NCI-H1105 (cell line): ENCODE measurements at regions not wholly inside any gene's neighbourhood (a gene's known extent, or its start where the extent isn't known, plus 50 kb on each side); places are given as distances from the start of the nearest gene placed in this dataset.
"Not testable (repeated sequence)": the region's sequence is repeated elsewhere in the genome, so short reads cannot be mapped to it uniquely, and the experiment has no call there.

Experiments
- DNase-seq: peaks from one replicate; lab custom pipeline; 2025; lab: John Stamatoyannopoulos, UW

DNA sequence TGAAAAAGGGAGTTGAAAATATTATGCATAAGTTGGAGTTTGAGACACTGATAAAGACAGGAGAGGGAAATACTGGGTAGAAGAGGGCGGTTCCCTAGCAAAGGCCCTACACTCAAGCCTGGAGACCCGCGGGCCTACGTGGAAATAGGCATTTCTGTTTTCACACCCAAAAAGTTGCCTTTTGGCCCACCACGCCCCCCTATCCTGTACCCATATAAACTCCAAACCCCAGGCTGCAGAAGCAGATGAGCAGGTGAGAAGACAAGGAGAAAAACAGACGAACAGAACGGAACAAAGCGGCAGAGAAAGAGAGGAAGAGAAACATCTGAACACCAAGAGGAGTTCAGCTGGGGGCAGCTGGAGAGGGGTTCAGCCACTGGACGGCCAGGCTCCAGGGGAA is 177.9 kb downstream of the GALC start:
- DNase-seq = no peak

DNA sequence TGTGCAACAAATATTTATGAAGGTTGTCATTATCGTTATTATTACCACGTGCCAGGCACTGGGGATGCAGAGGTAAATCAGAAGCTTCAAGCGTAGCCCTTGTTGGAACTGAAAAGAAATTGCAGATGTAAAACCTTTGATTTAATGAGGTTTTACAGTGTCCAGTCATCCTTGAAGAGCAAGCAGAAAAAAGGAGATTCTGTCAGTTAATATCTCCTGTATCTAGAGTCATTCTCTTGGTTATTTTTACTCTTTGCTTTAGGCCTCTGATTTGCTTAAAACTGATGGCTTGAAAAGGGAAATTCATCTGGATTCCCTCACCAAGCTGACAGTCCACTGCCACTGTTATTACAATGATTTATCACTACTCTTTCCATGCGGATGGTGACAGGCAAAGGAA is 179.3 kb downstream of the GALC start:
- DNase-seq = no peak

DNA sequence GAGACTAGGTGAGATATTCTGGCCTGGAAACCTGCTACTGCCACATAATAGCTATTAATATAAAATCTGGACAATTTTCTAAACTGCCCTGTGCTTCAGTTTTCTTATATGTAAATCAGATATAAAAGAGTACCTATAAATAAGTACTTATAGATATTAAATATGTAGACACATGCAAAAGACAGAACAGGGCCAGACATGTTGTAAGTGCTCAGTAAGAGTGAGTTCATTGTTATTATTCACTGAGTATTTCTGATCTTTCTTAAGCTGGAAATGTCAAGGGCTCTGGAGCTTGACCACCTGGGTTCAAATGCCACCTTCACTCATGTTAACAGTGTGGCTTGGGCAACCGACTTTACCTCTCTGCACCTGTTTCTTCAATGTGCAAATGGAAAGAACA is 179.8 kb downstream of the GALC start:
- peak; percentile 45 for DNase-seq

DNA sequence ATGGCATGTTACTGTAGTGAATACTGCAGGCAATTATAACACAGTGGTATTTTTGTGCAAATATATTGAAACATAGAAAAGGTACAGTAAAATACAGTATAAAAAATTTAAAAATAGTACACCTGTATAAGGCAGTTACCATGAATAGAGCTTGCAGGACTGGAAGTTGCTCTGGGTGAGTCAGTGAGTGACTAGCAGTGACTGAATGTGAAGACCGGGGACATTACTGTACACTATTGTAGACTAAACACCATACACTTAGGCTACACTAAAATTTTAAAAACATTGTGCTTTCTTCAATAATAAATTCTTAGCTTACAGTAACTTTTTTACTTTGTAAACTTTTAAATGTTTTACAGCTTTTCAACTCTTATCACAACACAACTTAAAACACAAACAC is 181.7 kb downstream of the GALC start:
- DNase-seq = no peak

DNA sequence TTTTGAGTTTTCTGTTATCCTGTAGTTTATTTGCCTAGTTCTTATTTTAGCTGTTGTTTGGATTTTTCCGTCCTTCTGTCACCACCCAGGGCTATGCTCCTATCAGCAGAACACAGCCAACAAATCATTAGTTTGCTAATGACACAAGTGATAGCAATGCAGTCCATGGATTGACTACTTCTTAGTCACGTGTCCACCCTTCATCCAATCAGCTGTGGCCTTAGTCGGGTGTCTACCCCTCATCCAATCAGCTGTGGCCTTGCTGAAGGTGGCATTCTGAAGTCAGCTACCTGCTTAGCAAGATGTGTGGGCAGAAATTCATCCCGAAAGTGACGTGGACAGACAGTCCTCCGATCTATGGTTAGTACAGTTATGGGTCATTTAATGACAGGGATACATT is 182.3 kb downstream of the GALC start:
- no peak for DNase-seq

DNA sequence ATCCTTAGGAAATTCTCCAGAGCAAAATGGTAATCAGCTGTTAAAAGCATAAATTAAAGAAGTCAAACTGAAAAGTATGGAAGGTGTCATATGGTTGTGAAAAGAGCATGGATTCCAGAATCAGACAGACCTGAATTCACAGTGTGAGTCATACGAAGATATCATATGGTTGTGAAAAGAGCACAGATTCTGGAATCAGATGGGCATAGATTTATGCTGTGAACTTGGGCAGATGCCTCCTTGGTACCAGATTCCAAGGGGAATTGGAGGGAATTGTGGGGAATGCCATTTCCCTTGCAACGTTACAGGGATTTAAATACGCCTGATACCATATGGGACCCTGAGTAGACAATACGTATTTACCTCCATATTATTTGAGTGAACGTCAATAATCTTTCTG is 183.7 kb downstream of the GALC start:
- no peak for DNase-seq

DNA sequence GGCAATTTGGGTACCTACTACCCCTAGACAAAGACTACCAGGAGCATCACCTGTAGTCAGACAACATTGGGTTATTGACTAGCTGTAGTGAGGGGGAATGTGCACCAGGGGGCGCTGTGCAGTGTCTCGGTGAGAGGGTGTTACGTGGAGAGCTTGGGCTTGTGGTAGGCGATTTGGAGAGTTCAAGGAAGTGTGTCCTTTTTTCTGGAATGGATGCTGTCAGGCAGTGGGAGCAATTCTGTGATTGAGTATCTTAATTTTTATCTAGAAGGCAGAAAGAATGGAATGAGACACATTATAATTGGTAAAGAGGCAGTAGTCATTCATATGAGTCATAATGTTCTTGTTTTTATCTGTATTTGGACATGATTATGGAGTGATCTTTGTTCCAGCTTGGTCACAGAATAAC is 187.7 kb downstream of the GALC start:
- DNase-seq = no peak

DNA sequence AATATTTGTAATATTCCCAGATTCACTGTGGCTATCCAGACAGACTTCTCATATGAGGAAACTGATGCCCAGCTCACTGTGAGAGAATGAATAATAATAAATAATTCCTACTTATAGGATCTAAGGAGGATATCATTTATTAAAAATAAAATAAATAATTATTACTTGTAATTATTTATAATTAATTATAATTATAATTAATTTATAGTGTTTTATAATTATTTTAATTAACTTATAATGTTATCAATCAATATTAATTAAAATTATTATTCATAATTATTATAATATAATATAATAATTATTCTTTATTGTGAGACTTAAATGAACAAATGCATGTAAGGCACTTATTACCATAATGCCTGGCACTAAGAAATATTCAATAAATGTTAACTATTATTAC is 192.8 kb downstream of the GALC start:
- no peak for DNase-seq

DNA sequence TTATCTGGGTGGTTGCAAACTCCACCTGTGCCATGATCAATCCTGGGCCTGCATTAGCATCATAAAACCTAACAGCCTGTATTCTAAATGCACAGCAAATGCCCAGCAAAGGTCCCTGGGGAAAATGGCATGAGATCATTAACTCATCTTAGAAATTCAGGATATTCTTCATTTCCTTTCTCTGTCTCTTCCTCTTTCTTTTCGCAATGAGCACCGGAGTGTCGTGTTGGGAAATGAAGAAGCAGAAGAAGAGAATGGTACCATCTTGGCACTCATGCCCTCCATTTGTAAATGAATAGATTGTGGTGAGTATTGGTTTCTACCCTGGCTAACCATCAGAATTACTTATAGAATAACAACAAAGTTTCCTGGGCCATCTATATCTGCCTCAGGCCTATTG is 193.6 kb downstream of the GALC start:
- DNase-seq = no peak

DNA sequence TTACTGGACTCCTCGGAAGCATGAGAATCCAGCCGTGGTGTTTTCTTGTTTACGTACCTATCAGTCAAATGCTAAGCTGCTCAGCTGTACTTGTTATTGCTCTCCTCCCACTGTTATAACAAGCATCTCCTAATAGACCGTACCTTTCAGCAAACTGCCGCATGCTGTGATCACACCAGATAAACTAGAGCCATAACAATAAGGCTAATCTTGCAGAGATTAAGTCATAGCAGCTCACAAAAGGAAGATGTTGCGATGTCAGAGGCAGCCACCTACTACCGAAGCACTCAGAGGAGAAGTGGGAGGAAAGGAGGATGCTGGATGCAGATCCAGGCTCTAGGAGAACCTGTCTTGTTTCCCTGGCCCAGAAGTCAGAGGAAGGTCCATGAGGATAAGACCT is 196.0 kb downstream of the GALC start:
- no peak for DNase-seq

DNA sequence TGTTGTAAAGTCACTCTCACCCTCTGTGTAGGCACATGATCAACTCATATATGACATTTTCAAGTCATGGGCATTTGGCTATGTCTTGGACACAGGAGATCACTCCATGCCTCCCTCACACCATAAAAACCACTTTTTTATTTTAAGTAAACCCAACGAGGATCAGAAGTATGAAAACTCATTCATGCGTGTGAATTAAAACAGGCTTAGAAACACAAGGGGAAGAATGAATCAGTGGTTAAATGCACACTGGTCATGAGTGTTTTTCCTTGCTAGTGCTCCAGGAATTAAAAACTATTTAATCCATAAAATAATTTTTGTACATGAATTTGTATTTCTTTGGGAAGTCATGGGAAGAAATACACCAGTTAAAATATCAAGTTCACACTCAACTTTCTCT is 198.4 kb downstream of the GALC start:
- DNase-seq = no peak

DNA sequence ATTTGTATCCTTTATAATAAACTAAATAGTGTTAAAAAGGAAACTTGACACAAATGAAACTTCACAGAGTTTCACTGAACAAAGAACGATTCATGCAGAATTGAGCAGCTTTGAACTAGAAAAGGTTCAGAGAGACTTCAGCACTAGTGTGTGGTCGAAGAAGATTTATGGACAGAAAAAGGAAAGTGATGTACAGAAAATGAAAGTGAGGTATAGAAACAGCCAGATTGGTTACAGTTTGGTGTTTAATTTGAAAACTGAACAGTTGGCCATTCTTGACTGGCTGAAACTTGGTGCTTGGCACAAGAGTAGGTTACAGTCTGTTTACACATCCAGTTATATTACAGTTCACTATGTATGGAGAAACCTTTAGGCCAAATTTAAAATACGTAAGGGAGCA is 207.1 kb downstream of the GALC start:
- DNase-seq = no peak

DNA sequence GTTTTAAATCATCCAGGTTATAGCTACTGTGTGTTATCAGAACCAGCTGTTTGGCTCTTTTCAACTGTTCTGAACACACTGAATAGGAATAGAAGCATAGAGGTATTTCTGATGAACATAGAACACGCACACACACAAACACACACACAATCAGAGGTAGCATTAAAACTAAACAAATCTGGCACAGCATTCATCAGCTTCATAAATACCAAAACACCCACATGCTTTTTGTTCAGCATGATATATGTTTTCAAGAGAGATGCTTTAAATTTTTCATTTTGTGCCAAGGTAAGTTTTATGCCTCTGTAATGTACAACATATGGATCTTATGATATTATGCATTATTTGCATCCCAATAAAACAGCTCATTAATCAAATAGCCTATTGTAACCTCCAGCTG is 208.6 kb downstream of the GALC start:
- no peak for DNase-seq

DNA sequence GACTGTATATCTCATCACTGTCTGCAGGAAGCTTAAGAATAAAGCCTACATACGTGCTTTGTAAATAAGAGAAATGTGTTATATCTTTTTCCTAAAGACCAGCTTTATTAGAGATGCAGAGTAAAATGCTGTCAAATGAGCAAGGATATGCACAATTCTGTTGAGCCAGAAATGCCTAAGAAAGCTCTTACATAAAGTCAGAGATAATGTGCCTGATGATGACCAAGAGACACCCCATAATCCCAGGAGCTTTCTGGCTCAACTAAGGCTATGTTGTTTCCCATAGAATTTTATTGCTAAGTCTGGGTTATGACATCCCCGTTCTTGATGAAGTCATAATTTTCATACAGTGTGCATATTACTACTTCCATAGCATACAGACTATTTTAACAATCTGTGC is 209.9 kb downstream of the GALC start:
- DNase-seq = no peak

DNA sequence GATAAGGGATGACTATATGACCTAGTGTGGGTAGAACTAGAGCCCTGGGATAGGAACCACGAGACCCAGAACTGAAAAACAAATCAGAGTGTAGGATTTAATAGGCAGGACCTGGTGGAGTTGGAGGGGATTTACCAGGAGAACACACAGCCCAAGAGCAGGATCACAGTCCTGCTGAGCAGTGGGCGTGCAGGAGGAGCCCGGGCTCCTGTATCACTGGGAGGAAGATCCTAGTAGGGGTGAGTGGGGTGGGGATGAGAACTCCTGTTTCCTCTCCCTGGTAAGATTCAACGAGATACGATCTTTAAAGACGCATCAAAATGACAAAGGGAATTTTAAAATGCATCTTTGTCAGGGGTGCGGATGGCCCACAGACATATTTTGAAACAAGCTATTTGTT is 220.1 kb downstream of the GALC start:
- DNase-seq = no peak

DNA sequence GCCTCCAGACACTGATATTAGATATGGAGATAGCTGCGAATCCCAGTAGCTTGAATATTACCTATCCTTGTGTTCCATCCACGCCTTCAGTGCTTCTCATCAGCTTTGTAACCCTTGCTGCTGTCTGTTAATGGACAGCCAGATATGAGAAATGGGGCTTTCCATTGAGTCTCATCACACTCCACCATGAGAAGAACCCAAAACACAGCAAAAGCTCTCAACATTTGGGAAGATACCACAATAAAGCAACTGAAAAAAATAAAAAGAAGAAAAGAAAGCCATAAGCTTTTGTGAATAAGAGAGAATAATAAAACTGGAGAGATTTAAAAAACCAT is 225.4 kb downstream of the GALC start:
- no peak for DNase-seq

DNA sequence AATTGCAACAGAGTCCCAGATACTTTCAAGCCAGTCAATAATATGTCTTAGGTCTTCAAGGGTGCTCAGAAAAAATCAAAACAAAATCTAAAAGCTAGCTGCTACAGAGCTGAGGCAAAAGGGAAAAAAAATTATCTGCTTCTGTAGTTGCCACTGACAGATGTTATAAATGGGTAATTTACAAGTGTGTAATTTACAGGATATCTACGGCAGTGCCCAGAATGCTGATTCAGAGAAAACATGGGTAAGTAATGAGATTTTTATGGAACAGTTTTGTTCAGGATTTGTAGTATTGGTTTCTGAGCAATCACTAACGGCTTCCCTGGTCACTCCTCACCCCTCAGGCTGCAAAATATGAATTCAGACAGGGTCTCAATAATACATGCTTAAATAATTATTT is 234.1 kb downstream of the GALC start:
- DNase-seq = no peak

DNA sequence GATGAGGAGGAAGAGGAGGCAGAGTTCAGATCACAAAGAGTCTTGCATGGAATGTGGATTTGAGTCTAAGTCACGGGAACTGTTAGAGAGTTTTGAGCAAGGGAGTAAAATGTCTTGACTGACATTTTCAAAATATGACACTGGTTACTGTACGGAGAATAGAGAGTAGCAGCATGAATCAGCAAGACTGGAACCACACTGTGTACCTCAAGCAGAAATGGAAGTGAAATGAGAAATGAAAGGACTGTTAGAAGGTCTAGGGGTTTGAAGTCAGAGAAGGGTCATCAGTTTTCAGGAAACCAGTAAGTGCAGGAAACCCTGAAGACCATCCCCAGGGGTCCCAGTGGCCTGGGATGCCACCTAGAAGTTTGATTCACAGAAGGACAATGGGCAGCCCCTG is 236.3 kb downstream of the GALC start:
- DNase-seq = no peak

DNA sequence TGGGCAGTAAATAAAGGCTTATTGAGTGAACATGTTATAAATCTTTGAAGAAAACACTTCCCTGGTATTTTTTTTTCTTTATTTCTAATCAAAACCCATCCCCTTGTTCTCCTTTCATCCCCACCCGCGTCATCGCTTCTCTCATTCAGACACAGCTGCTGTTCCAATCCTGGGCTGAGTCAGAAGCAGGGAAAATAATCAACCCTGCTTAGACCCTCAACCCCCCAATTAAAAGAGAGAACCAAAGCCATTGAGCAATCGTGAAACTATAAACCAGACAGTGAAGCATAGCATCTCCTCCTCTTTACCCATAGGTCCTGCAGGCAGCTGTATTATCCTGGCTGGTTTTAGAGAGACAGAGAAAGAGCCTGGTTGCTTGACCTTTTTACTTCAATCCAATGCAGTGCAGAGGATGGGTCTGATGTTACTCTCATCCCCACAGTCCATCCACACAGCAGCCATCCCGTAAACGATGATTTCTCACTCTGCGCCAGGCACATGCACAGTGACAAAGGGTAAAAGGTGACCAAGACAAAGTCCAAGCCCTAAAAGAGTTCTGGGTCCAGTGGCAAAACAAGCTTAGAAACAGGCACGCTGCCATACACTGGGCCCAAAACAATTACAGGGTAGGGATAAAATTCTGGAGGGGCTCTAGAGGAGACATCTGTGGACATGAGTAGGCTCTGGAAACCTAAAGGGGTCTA is 238.3 kb downstream of the GALC start:
- DNase-seq = no peak

DNA sequence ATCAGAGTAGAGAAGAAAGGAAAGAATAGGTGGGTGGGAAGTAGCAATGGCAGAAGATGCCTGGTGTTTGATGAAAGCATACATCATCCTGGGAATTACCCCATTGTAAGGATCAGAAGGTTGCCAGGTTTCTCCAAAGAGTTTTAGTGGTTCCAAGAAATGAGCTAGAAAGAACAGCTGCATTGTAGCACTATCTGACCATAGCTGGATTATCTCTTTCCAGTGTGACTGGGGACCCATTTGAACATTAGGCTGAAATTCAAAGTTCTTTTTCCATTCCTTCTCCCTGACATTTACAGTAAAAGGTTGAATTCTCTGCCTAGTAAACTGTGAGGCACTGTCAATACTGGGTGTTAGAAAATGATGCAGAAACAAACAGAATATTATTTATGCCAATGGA is 244.4 kb downstream of the GALC start:
- DNase-seq = no peak

DNA sequence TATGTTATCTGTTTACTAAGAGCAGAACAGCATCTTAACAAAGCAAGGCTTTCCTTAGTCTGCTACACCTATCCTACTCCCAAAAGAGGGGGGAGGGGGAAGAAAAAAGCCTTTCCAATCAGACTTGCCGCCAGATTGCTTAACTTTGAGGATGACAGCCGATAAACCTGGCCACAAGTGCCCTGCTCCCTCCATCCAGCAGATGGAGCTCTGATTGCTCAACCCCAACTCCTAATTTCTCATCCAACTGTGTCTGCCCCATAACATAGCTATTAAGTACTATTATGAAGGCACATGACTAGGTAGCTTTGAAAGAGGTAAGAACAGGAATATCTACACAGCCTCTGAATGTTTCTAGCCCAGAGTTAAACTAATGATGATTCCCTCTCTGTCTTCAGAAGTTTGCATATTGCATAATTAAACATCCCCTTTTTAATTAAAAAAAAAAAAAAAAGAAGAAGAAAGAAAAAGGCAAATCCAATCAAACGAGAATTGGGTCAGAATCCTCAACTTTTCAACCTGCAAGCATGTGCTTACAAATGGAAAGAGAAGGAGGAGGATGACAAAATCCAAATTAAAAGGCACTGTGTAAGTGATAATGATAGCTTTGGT is 247.4 kb downstream of the GALC start:
- DNase-seq = no peak

DNA sequence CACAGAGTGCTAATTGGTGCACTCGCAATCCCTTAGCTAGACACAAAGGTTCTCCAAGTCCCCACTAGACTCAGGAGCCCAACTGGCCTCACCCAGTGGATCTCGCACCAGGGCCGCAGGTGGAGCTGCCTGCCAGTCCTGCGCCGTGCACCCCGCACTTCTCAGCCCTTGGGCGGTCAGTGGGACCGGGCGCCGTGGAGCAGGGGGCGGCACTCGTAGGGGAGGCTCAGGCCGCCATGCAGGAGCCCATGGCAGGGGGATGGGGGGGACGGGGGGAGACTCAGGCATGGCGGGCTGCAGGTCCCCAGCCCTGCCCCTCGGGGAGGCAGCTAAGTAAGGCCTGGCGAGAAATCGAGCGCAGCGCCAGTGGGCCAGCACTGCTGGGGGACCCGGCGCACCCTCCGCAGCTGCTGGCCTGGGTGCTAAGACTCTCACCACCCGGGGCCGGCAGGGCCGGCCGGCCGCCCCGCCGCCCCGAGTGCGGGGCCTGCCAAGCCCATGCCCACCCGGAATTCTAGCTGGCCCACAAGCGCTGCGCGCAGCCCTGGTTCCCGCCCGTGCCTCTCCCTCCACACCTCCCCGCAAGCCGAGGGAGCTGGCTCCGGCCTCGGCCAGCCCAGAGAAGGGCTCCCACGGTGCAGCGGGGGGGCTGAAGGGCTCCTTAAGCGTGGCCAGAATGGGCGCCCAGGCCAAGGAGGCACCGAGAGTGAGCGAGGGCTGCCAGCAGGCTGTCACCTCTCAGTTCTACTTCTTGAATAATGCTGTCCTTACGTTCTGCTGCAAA is 258.2 kb downstream of the GALC start:
- DNase-seq = not testable (repeated sequence)

DNA sequence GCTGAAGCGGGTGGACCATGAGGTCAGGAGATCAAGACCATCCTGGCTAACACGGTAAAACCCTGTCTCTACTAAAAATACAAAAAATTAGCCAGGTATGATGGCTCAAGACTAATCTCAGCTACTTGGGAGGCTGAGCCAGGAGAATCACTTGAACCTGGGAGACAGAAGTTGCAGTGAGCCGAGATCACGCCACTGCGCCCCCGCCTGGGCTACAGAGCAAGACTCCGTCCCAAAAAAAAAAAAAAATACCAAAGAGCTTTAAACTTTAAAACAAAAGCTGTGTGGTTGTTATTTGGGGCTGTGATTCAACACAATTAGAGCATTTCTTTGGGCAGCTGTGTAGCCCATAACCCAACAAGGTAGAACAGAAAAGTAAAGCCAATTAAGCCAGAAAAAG is 259.9 kb downstream of the GALC start:
- DNase-seq = not testable (repeated sequence)

DNA sequence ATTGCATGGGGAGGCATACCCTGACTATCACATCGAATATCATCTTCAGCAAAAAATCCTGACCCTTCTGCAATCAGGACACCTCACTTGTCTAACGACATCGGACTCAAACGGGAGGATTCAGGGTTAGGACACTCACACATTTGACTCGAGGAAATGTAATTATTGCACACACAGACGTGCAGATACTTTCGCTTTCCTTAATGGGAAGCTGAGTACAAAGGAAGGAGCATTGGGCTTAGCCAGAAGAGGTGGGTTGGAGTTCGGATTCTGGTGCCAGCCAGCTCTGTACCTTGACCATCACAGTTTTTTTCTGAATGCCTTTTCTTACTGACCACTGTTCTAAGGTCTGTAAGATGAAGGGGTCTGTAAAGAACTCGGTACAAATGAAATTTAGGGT is 260.4 kb downstream of the GALC start:
- no peak for DNase-seq
